ENCODE measurements at regions not wholly inside any gene's neighbourhood (a gene's known extent, or its start where the extent isn't known, plus 50 kb on each side); places are given as distances from the start of the nearest gene placed in this dataset.
"Not testable (repeated sequence)": the region's sequence is repeated elsewhere in the genome, so short reads cannot be mapped to it uniquely, and the experiment has no call there.

- H3K4me1 ChIP-seq (ENCODE audit: control insufficient read depth, extremely low read depth, insufficient read depth, low read length); H3K36me3 ChIP-seq (ENCODE audit: control insufficient read depth in 2 of 2, extremely low read depth in 1 of 2, insufficient read depth in 2 of 2, low read length in 2 of 2); dilution Hi-C loops (cut with MboI; ENCODE audit: extremely low pct_ligation_motif_present, low sequenced_read_pairs); H3K27me3 ChIP-seq (ENCODE audit: control insufficient read depth, extremely low read depth, insufficient read depth, low read length); H3K9me1 ChIP-seq (ENCODE audit: control insufficient read depth, extremely low read depth, insufficient read depth, low read length); DNase-seq (ENCODE audit: low read depth, low spot score); H4K20me1 ChIP-seq (ENCODE audit: control insufficient read depth, extremely low read depth, insufficient read depth, low read length); H3K9me3 ChIP-seq (ENCODE audit: control insufficient read depth, low read depth, low read length); FAIRE-seq: not testable (repeated sequence)
- Histone ChIP-seq H2AFZ (ENCODE audit: control insufficient read depth, low read length) (peak overlapping the region; percentile 89), H3K27ac (ENCODE audit: control insufficient read depth, insufficient read depth, low read length) (peak overlapping the region; percentile 76), H3K79me2 (ENCODE audit: control insufficient read depth, insufficient read depth, low read length) (peaks cover 37% of the 10 kb centered on the region), H3K4me2 (ENCODE audit: control insufficient read depth, extremely low read depth, insufficient read depth, low read depth, low read length) (peak overlapping the region; percentile 85), H3K9ac (ENCODE audit: control insufficient read depth, extremely low read depth, insufficient read depth, low read length) (peak overlapping the region; percentile 87), H3K4me3 (ENCODE audit: control insufficient read depth in 2 of 3, extremely low read depth in 1 of 3, insufficient read depth in 2 of 3, low read depth in 1 of 3, low read length in 3 of 3) (peak overlapping the region; percentile 67 to 78 (median 68))
These were observed 93.0 kb downstream of the CRLF3 start for GRCh38 chr17:30731210-30732132.

DNA sequence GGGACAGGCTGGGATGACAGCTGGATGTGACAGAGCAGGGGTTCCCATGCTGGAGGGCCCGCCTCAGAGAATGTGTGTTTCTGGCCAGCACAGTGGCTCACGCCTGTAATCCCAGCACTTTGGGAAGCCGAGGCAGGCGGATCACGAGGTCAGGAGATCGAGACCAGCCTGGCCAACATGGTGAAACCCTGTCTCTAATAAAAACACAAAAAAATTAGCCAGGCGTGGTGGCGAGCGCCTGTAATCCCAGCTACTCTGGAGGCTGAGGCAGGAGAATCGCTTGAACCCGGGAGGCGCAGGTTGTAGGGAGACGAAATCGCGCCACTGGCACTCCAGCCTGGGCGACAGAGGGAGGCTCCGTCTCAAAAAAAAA is 93.7 kb downstream of the CRLF3 start:
- H3K36me3 ChIP-seq (ENCODE audit: control insufficient read depth in 2 of 2, extremely low read depth in 1 of 2, insufficient read depth in 2 of 2, low read length in 2 of 2); H3K4me1 ChIP-seq (ENCODE audit: control insufficient read depth, extremely low read depth, insufficient read depth, low read length); H3K27me3 ChIP-seq (ENCODE audit: control insufficient read depth, extremely low read depth, insufficient read depth, low read length); FAIRE-seq; H3K9me1 ChIP-seq (ENCODE audit: control insufficient read depth, extremely low read depth, insufficient read depth, low read length); H4K20me1 ChIP-seq (ENCODE audit: control insufficient read depth, extremely low read depth, insufficient read depth, low read length); H3K9me3 ChIP-seq (ENCODE audit: control insufficient read depth, low read depth, low read length); dilution Hi-C loops (cut with MboI; ENCODE audit: extremely low pct_ligation_motif_present, low sequenced_read_pairs); DNase-seq (ENCODE audit: low read depth, low spot score): not testable (repeated sequence)
- peak overlapping the region; percentile 65 for H3K9ac ChIP-seq (ENCODE audit: control insufficient read depth, extremely low read depth, insufficient read depth, low read length)
- peak overlapping the region; percentile 88 for H2AFZ ChIP-seq (ENCODE audit: control insufficient read depth, low read length)
- H3K79me2 ChIP-seq (ENCODE audit: control insufficient read depth, insufficient read depth, low read length): peaks cover 34% of the 10 kb centered on the region
- peak overlapping the region; percentile 85 for H3K4me2 ChIP-seq (ENCODE audit: control insufficient read depth, extremely low read depth, insufficient read depth, low read depth, low read length)
- H3K4me3 ChIP-seq (ENCODE audit: control insufficient read depth in 2 of 3, extremely low read depth in 1 of 3, insufficient read depth in 2 of 3, low read depth in 1 of 3, low read length in 3 of 3): peak overlapping the region in 2 of 3 experiments; percentile 29 to 71
- peak overlapping the region; percentile 40 for H3K27ac ChIP-seq (ENCODE audit: control insufficient read depth, insufficient read depth, low read length)

DNA sequence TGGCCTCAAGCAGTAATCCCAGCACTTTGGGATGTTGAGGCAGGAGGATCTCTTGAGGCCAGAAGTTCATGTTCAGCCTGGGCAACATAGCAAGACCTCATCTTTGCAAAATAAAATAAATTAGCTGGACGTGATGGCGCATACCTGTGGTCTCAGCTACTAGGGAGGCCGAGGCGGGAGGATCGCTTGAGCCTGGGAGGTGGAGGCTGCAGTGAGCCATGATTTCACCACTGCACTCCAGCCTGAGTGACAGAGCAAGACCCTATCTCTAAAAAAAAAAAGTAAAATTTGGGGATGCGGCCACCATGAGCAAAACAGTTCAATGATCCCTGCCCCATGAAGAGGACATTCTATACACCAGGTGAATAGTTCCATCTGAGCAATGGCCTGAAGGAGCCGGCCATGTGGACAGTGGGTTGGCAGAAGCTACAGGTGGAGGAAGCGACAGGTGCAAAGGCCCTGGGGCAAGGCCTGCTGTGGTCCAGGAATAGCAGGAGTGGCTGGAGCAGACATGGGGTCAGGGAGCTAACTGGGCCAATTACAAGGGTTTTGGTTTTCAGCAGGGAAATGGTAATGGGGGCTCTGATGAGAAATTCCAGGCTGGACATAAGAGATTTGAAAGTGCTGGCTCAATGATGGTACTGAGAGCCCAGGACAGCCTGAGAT is 94.2 kb downstream of the CRLF3 start:
- dilution Hi-C loops (cut with MboI; ENCODE audit: extremely low pct_ligation_motif_present, low sequenced_read_pairs): not testable (repeated sequence)
- peaks cover 31% of the 10 kb centered on the region for H3K79me2 ChIP-seq (ENCODE audit: control insufficient read depth, insufficient read depth, low read length)

GRCh38 chr17:30729471-30730170 is 94.9 kb downstream of the CRLF3 start:
- H3K9ac ChIP-seq (ENCODE audit: control insufficient read depth, extremely low read depth, insufficient read depth, low read length); H3K4me1 ChIP-seq (ENCODE audit: control insufficient read depth, extremely low read depth, insufficient read depth, low read length); H4K20me1 ChIP-seq (ENCODE audit: control insufficient read depth, extremely low read depth, insufficient read depth, low read length); FAIRE-seq; H3K27ac ChIP-seq (ENCODE audit: control insufficient read depth, insufficient read depth, low read length); H3K36me3 ChIP-seq (ENCODE audit: control insufficient read depth in 2 of 2, extremely low read depth in 1 of 2, insufficient read depth in 2 of 2, low read length in 2 of 2); DNase-seq (ENCODE audit: low read depth, low spot score); H3K4me2 ChIP-seq (ENCODE audit: control insufficient read depth, extremely low read depth, insufficient read depth, low read depth, low read length); H3K27me3 ChIP-seq (ENCODE audit: control insufficient read depth, extremely low read depth, insufficient read depth, low read length); H2AFZ ChIP-seq (ENCODE audit: control insufficient read depth, low read length); H3K4me3 ChIP-seq (ENCODE audit: control insufficient read depth in 2 of 3, extremely low read depth in 1 of 3, insufficient read depth in 2 of 3, low read depth in 1 of 3, low read length in 3 of 3); H3K9me3 ChIP-seq (ENCODE audit: control insufficient read depth, low read depth, low read length); H3K9me1 ChIP-seq (ENCODE audit: control insufficient read depth, extremely low read depth, insufficient read depth, low read length); dilution Hi-C loops (cut with MboI; ENCODE audit: extremely low pct_ligation_motif_present, low sequenced_read_pairs): not testable (repeated sequence)
- H3K79me2 ChIP-seq (ENCODE audit: control insufficient read depth, insufficient read depth, low read length): peaks cover 28% of the 10 kb centered on the region

More for the DNA sequence above, 94.2 kb downstream of the CRLF3 start:
- not testable (repeated sequence) for H3K36me3 ChIP-seq (ENCODE audit: control insufficient read depth in 2 of 2, extremely low read depth in 1 of 2, insufficient read depth in 2 of 2, low read length in 2 of 2); H3K4me1 ChIP-seq (ENCODE audit: control insufficient read depth, extremely low read depth, insufficient read depth, low read length); H3K4me2 ChIP-seq (ENCODE audit: control insufficient read depth, extremely low read depth, insufficient read depth, low read depth, low read length); H4K20me1 ChIP-seq (ENCODE audit: control insufficient read depth, extremely low read depth, insufficient read depth, low read length); H3K4me3 ChIP-seq (ENCODE audit: control insufficient read depth in 2 of 3, extremely low read depth in 1 of 3, insufficient read depth in 2 of 3, low read depth in 1 of 3, low read length in 3 of 3); FAIRE-seq; H3K9me3 ChIP-seq (ENCODE audit: control insufficient read depth, low read depth, low read length); H3K27ac ChIP-seq (ENCODE audit: control insufficient read depth, insufficient read depth, low read length); H3K9me1 ChIP-seq (ENCODE audit: control insufficient read depth, extremely low read depth, insufficient read depth, low read length); H3K27me3 ChIP-seq (ENCODE audit: control insufficient read depth, extremely low read depth, insufficient read depth, low read length); H2AFZ ChIP-seq (ENCODE audit: control insufficient read depth, low read length); DNase-seq (ENCODE audit: low read depth, low spot score); H3K9ac ChIP-seq (ENCODE audit: control insufficient read depth, extremely low read depth, insufficient read depth, low read length)

Data from keratinocyte (primary cell).